HEK293 (cell line): ENCODE measurements at regions not wholly inside any gene's neighbourhood (a gene's known extent, or its start where the extent isn't known, plus 50 kb on each side); places are given as distances from the start of the nearest gene placed in this dataset.

Experiments used
- CTCF ChIA-PET: fragments of 350-600 bp; formaldehyde crosslinking; extraction: SDS; loops from one replicate; lab custom pipeline; 2021; ENCODE audit warnings: antibody characterized with exemption; lab: Yijun Ruan, JAX
- POLR2A ChIA-PET: fragments of 300-600 bp; formaldehyde crosslinking; extraction: SDS; loops from one replicate; lab custom pipeline; 2020; ENCODE audit warnings: antibody characterized with exemption, inconsistent platforms; lab: Yijun Ruan, JAX
- H3K27ac ChIP-seq: fragments of 200-500 bp; sonication (Bioruptor generic); 2 replicates; pipeline ENCODE4 v1.5.1; 2014; ENCODE audit warnings: low read depth, low read length, control low read depth, inconsistent platforms; ENCODE audit errors: extremely low read depth
- H3K36me3 ChIP-seq, 2 experiments: fragments of 200-500 bp in 1 of 2; sonication (Bioruptor generic) in 1 of 2; 1 replicate in 1 of 2; 2 replicates in 1 of 2; pipeline ENCODE4 v1.5.1; 2014 to 2017; ENCODE audit warnings: inconsistent platforms in 2 of 2, low read length in 2 of 2; ENCODE audit not compliant: control insufficient read depth in 2 of 2, insufficient read depth in 1 of 2
- H3K4me1 ChIP-seq: fragments of 200-500 bp; sonication (Bioruptor generic); 2 replicates; pipeline ENCODE4 v1.5.1; 2014; ENCODE audit warnings: mild to moderate bottlenecking, low read length, inconsistent platforms; ENCODE audit not compliant: control insufficient read depth, insufficient read depth
- H3K4me3 ChIP-seq: 2 replicates; pipeline ENCODE4 v1.5.1; 2011; ENCODE audit warnings: low read depth, mild to moderate bottlenecking, control low read depth, low read length, moderate library complexity
- H3K9me3 ChIP-seq: fragments of 200-500 bp; sonication (Bioruptor generic); 2 replicates; pipeline ENCODE4 v1.5.1; 2014; ENCODE audit warnings: low read depth, low read length, inconsistent platforms; ENCODE audit not compliant: control insufficient read depth, insufficient read depth
- GLIS2 ChIP-seq: fragments of 450-650 bp; formaldehyde crosslinking; IDR thresholded peaks from 2 replicates; pipeline ENCODE4 v1.5.1; 2016; ENCODE audit warnings: missing biosample characterization, missing genetic modification characterization
- INSM2 ChIP-seq: fragments of 450-650 bp; formaldehyde crosslinking; IDR thresholded peaks from 2 replicates; pipeline ENCODE4 v1.5.1; 2016; ENCODE audit warnings: missing biosample characterization, missing genetic modification characterization
- MYNN ChIP-seq: fragments of 450-650 bp; formaldehyde crosslinking; IDR thresholded peaks from 2 replicates; pipeline ENCODE4 v1.5.1; 2016; ENCODE audit warnings: missing biosample characterization, missing genetic modification characterization, borderline replicate concordance
- PRDM6 ChIP-seq: fragments of 450-650 bp; formaldehyde crosslinking; IDR thresholded peaks from 2 replicates; pipeline ENCODE4 v1.5.1; 2017; ENCODE audit warnings: missing biosample characterization, missing genetic modification characterization
- RBAK ChIP-seq: fragments of 450-650 bp; formaldehyde crosslinking; IDR thresholded peaks from 2 replicates; pipeline ENCODE4 v1.5.1; 2016; ENCODE audit warnings: missing biosample characterization, missing genetic modification characterization
- REPIN1 ChIP-seq: fragments of 450-650 bp; formaldehyde crosslinking; IDR thresholded peaks from 2 replicates; pipeline ENCODE4 v1.5.1; 2017; ENCODE audit warnings: missing biosample characterization, missing genetic modification characterization, low read depth
- YY2 ChIP-seq: fragments of 450-650 bp; formaldehyde crosslinking; IDR thresholded peaks from 2 replicates; pipeline ENCODE4 v1.5.1; 2016; ENCODE audit warnings: missing biosample characterization, missing genetic modification characterization
- ZBTB10 ChIP-seq: fragments of 450-650 bp; formaldehyde crosslinking; IDR thresholded peaks from 2 replicates; pipeline ENCODE4 v1.5.1; 2016; ENCODE audit warnings: missing biosample characterization, missing genetic modification characterization
- ZNF148 ChIP-seq: fragments of 450-650 bp; formaldehyde crosslinking; IDR thresholded peaks from 2 replicates; pipeline ENCODE4 v1.5.0; 2017; ENCODE audit warnings: missing biosample characterization, missing genetic modification characterization, borderline replicate concordance
- ZNF184 ChIP-seq: fragments of 450-650 bp; IDR thresholded peaks from 2 replicates; pipeline ENCODE4 v1.5.1; 2018; ENCODE audit warnings: missing biosample characterization, mild to moderate bottlenecking, missing genetic modification characterization
- ZNF202 ChIP-seq: fragments of 450-650 bp; formaldehyde crosslinking; IDR thresholded peaks from 2 replicates; pipeline ENCODE4 v1.5.1; 2016; ENCODE audit warnings: missing biosample characterization, missing genetic modification characterization, borderline replicate concordance
- ZNF211 ChIP-seq: fragments of 450-650 bp; formaldehyde crosslinking; IDR thresholded peaks from 2 replicates; pipeline ENCODE4 v1.5.1; 2016; ENCODE audit warnings: low read depth, missing biosample characterization, missing genetic modification characterization
- ZNF248 ChIP-seq: fragments of 450-650 bp; formaldehyde crosslinking; IDR thresholded peaks from 2 replicates; pipeline ENCODE4 v1.5.1; 2017; ENCODE audit warnings: missing biosample characterization, missing genetic modification characterization
- ZNF274 ChIP-seq, 2 experiments: fragments of 200-500 bp in 1 of 2; fragments of 450-650 bp in 1 of 2; sonication (Bioruptor generic) in 1 of 2; formaldehyde crosslinking in 1 of 2; IDR thresholded peaks; 2 replicates each; pipeline versions ENCODE4 v1.5.1 to v1.6.1; 2014 to 2016; ENCODE audit warnings: borderline replicate concordance in 1 of 2, inconsistent platforms in 1 of 2, low read length in 1 of 2, missing biosample characterization in 1 of 2, missing genetic modification characterization in 1 of 2
- ZNF362 ChIP-seq: fragments of 450-650 bp; formaldehyde crosslinking; IDR thresholded peaks from 2 replicates; pipeline ENCODE4 v1.5.1; 2016; ENCODE audit warnings: missing biosample characterization, missing genetic modification characterization
- ZNF423 ChIP-seq: fragments of 450-650 bp; formaldehyde crosslinking; IDR thresholded peaks from 2 replicates; pipeline ENCODE4 v1.5.1; 2016; ENCODE audit warnings: missing biosample characterization, missing genetic modification characterization
- ZNF600 ChIP-seq: fragments of 450-650 bp; formaldehyde crosslinking; IDR thresholded peaks from 2 replicates; pipeline ENCODE4 v1.5.1; 2016; ENCODE audit warnings: missing biosample characterization, missing genetic modification characterization
- ZNF664 ChIP-seq: fragments of 450-650 bp; formaldehyde crosslinking; IDR thresholded peaks from 2 replicates; pipeline ENCODE4 v1.5.1; 2016; ENCODE audit warnings: missing biosample characterization, missing genetic modification characterization
- ZNF785 ChIP-seq: fragments of 450-650 bp; formaldehyde crosslinking; IDR thresholded peaks from 2 replicates; pipeline ENCODE4 v1.5.1; 2016; ENCODE audit warnings: missing biosample characterization, missing genetic modification characterization
- ZSCAN18 ChIP-seq: fragments of 450-650 bp; formaldehyde crosslinking; IDR thresholded peaks from 2 replicates; pipeline ENCODE4 v1.5.1; 2016; ENCODE audit warnings: missing biosample characterization, missing genetic modification characterization

- TF ChIP-seq ZBTB10 (tag by site-specific recombination): no peak
- TF ChIP-seq ZNF202 (tag by site-specific recombination): no peak
- no peak for TF ChIP-seq RBAK (tag by site-specific recombination)
- no peak for TF ChIP-seq ZNF274 (IDR thresholded peaks at IDR 0.05; ENCODE audit: low read length)
- TF ChIP-seq ZNF274 (tag by site-specific recombination; IDR thresholded peaks at IDR 0.05; ENCODE audit: borderline replicate concordance): no peak
- no peak for TF ChIP-seq ZNF362
- TF ChIP-seq ZNF148 (tag by site-specific recombination): no peak
- TF ChIP-seq ZNF184 (tag by site-specific recombination): no peak
- no peak for TF ChIP-seq ZNF423 (tag by site-specific recombination)
These were observed 425.2 kb upstream of the CDH9 start (continued) for GRCh38 chr5:27463446-27464149.

GRCh38 chr5:27462936-27463335 is 424.6 kb upstream of the CDH9 start:
- ChIA-PET POLR2A (no interaction called here), CTCF (no interaction called here)
- Histone ChIP-seq H3K27ac (no peak overlapping the region), H3K4me3 (no peak overlapping the region), H3K36me3 (no peaks in the 10 kb centered on the region), H3K9me3 (no peaks in the 10 kb centered on the region; the same call in 1 of the 2 replicates), H3K4me1 (no peaks in the 10 kb centered on the region)
- TF ChIP-seq INSM2 (tag by site-specific recombination) (no peak), ZSCAN18 (tag by site-specific recombination) (no peak), YY2 (tag by site-specific recombination) (no peak)

GRCh38 chr5:27458287-27458686 is 419.9 kb upstream of the CDH9 start:
- CTCF ChIA-PET: no interaction called here
- Histone ChIP-seq H3K36me3 (no peaks in the 10 kb centered on the region), H3K27ac (no peak overlapping the region), H3K4me1 (no peaks in the 10 kb centered on the region), H3K4me3 (no peak overlapping the region), H3K9me3 (no peaks in the 10 kb centered on the region)
- POLR2A ChIA-PET: no interaction called here
- TF ChIP-seq ZNF600 (tag by site-specific recombination) (no peak), REPIN1 (tag by site-specific recombination) (no peak), PRDM6 (no peak), ZNF664 (no peak), MYNN (no peak), ZNF785 (no peak), GLIS2 (no peak), ZNF248 (tag by site-specific recombination) (no peak), ZNF211 (tag by site-specific recombination) (no peak)
